ENCODE measurements at regions not wholly inside any gene's neighbourhood (a gene's known extent, or its start where the extent isn't known, plus 50 kb on each side); places are given as distances from the start of the nearest gene placed in this dataset.

- no peak for FAIRE-seq
- no peak for DNase-seq (ENCODE audit: insufficient read length, low spot score)
- no peak for TF ChIP-seq PAX5 (IDR thresholded peaks at IDR 0.05; ENCODE audit: insufficient read depth, low read length, severe bottlenecking)
- no peak for TF ChIP-seq POU2F2 (IDR thresholded peaks at IDR 0.05; ENCODE audit: low read depth, low read length)
- TF ChIP-seq POLR2AphosphoS5 (IDR thresholded peaks at IDR 0.05; ENCODE audit: low read depth, low read length), result no peak
- TF ChIP-seq TAF1 (IDR thresholded peaks at IDR 0.05; ENCODE audit: low read depth, low read length), result no peak
- TF ChIP-seq SPI1 (IDR thresholded peaks at IDR 0.05; ENCODE audit: low read depth, low read length), result no peak
- no peak for TF ChIP-seq POLR2A (IDR thresholded peaks at IDR 0.05; ENCODE audit: low read depth, low read length)
Observed at GRCh38 chr17:65434878-65435277, 126.6 kb downstream of the AXIN2 start.

GRCh38 chr17:65434251-65434650 lies 127.2 kb downstream of the AXIN2 start:
- no peak for DNase-seq (ENCODE audit: insufficient read length, low spot score)
- no peak for FAIRE-seq
- TF ChIP-seq POU2F2 (IDR thresholded peaks at IDR 0.05; ENCODE audit: low read depth, low read length), result no peak
- no peak for TF ChIP-seq SPI1 (IDR thresholded peaks at IDR 0.05; ENCODE audit: low read depth, low read length)
- TF ChIP-seq PAX5 (IDR thresholded peaks at IDR 0.05; ENCODE audit: insufficient read depth, low read length, severe bottlenecking), result no peak
- no peak for TF ChIP-seq TAF1 (IDR thresholded peaks at IDR 0.05; ENCODE audit: low read depth, low read length)

GRCh38 chr17:65433592-65433991 lies 127.9 kb downstream of the AXIN2 start:
- DNase-seq (ENCODE audit: insufficient read length, low spot score) (no peak), FAIRE-seq (no peak)
- TF ChIP-seq POLR2A (IDR thresholded peaks at IDR 0.05; ENCODE audit: low read depth, low read length) (no peak), PAX5 (IDR thresholded peaks at IDR 0.05; ENCODE audit: insufficient read depth, low read length, severe bottlenecking) (no peak), SPI1 (IDR thresholded peaks at IDR 0.05; ENCODE audit: low read depth, low read length) (no peak), TAF1 (IDR thresholded peaks at IDR 0.05; ENCODE audit: low read depth, low read length) (no peak), POLR2AphosphoS5 (IDR thresholded peaks at IDR 0.05; ENCODE audit: low read depth, low read length) (no peak), POU2F2 (IDR thresholded peaks at IDR 0.05; ENCODE audit: low read depth, low read length) (no peak)

- FAIRE-seq, result no peak
- DNase-seq (ENCODE audit: insufficient read length, low spot score), result no peak
- TF ChIP-seq TAF1 (IDR thresholded peaks at IDR 0.05; ENCODE audit: low read depth, low read length) (no peak), SPI1 (IDR thresholded peaks at IDR 0.05; ENCODE audit: low read depth, low read length) (peak; percentile 35)
Observed at GRCh38 chr17:65433157-65433556, 128.3 kb downstream of the AXIN2 start.

GRCh38 chr17:65431116-65431515 lies 130.3 kb downstream of the AXIN2 start:
- TF ChIP-seq POLR2A (IDR thresholded peaks at IDR 0.05; ENCODE audit: low read depth, low read length) (no peak), POU2F2 (IDR thresholded peaks at IDR 0.05; ENCODE audit: low read depth, low read length) (no peak), PAX5 (IDR thresholded peaks at IDR 0.05; ENCODE audit: insufficient read depth, low read length, severe bottlenecking) (no peak), TAF1 (IDR thresholded peaks at IDR 0.05; ENCODE audit: low read depth, low read length) (no peak), POLR2AphosphoS5 (IDR thresholded peaks at IDR 0.05; ENCODE audit: low read depth, low read length) (no peak), SPI1 (IDR thresholded peaks at IDR 0.05; ENCODE audit: low read depth, low read length) (no peak)
- FAIRE-seq (no peak), DNase-seq (ENCODE audit: insufficient read length, low spot score) (no peak)

- TF ChIP-seq PAX5 (IDR thresholded peaks at IDR 0.05; ENCODE audit: insufficient read depth, low read length, severe bottlenecking), result no peak
- no peak for TF ChIP-seq POU2F2 (IDR thresholded peaks at IDR 0.05; ENCODE audit: low read depth, low read length)
- no peak for TF ChIP-seq TAF1 (IDR thresholded peaks at IDR 0.05; ENCODE audit: low read depth, low read length)
- TF ChIP-seq POLR2A (IDR thresholded peaks at IDR 0.05; ENCODE audit: low read depth, low read length), result no peak
- DNase-seq (ENCODE audit: insufficient read length, low spot score), result no peak
- FAIRE-seq, result no peak
Observed at GRCh38 chr17:65430209-65430833, 131.1 kb downstream of the AXIN2 start.

GRCh38 chr17:65423346-65424140 lies 137.9 kb downstream of the AXIN2 start:
- DNase-seq (ENCODE audit: insufficient read length, low spot score) (no peak), FAIRE-seq (no peak)
- no peak for TF ChIP-seq POLR2A (IDR thresholded peaks at IDR 0.05; ENCODE audit: low read depth, low read length)
- no peak for TF ChIP-seq POLR2AphosphoS5 (IDR thresholded peaks at IDR 0.05; ENCODE audit: low read depth, low read length)
- no peak for TF ChIP-seq TAF1 (IDR thresholded peaks at IDR 0.05; ENCODE audit: low read depth, low read length)
- TF ChIP-seq SPI1 (IDR thresholded peaks at IDR 0.05; ENCODE audit: low read depth, low read length), result no peak
- no peak for TF ChIP-seq POU2F2 (IDR thresholded peaks at IDR 0.05; ENCODE audit: low read depth, low read length)
- TF ChIP-seq PAX5 (IDR thresholded peaks at IDR 0.05; ENCODE audit: insufficient read depth, low read length, severe bottlenecking), result no peak

GRCh38 chr17:65418622-65419021 lies 142.8 kb downstream of the AXIN2 start:
- no peak for DNase-seq (ENCODE audit: insufficient read length, low spot score)
- TF ChIP-seq SPI1 (IDR thresholded peaks at IDR 0.05; ENCODE audit: low read depth, low read length), result no peak
- no peak for TF ChIP-seq POU2F2 (IDR thresholded peaks at IDR 0.05; ENCODE audit: low read depth, low read length)
- TF ChIP-seq PAX5 (IDR thresholded peaks at IDR 0.05; ENCODE audit: insufficient read depth, low read length, severe bottlenecking), result no peak
- no peak for TF ChIP-seq POLR2A (IDR thresholded peaks at IDR 0.05; ENCODE audit: low read depth, low read length)
- TF ChIP-seq POLR2AphosphoS5 (IDR thresholded peaks at IDR 0.05; ENCODE audit: low read depth, low read length), result no peak
- TF ChIP-seq TAF1 (IDR thresholded peaks at IDR 0.05; ENCODE audit: low read depth, low read length), result no peak
- FAIRE-seq, result no peak

GRCh38 chr17:65417406-65418221 lies 143.8 kb downstream of the AXIN2 start:
- DNase-seq (ENCODE audit: insufficient read length, low spot score) (no peak), FAIRE-seq (no peak)
- TF ChIP-seq POLR2AphosphoS5 (IDR thresholded peaks at IDR 0.05; ENCODE audit: low read depth, low read length), result no peak

Measured in GM12891 (cell line).